Pons (tissue), 1 donor: ENCODE measurements at regions not wholly inside any gene's neighbourhood (a gene's known extent, or its start where the extent isn't known, plus 50 kb on each side); places are given as distances from the start of the nearest gene placed in this dataset.
A peak's percentile ranks its signal among the peaks of the same experiment; 100 is the strongest.

Experiments
- DNase-seq: peaks from one replicate; pipeline ENCODE4 v3.0.0-alpha.2; 2016; ENCODE audit warnings: low spot score

- DNase-seq: no peak
These were observed 330.4 kb downstream of the SLC4A3 start for GRCh38 chr2:219957820-219958219.

GRCh38 chr2:219958941-219959340 lies 331.5 kb downstream of the SLC4A3 start:
- DNase-seq: no peak

- no peak for DNase-seq
These were observed 332.0 kb downstream of the SLC4A3 start for GRCh38 chr2:219959471-219959870.

- no peak for DNase-seq
These were observed 334.6 kb downstream of the SLC4A3 start for GRCh38 chr2:219961947-219962498.

GRCh38 chr2:219962801-219963200 lies 335.4 kb downstream of the SLC4A3 start:
- no peak for DNase-seq

GRCh38 chr2:219965287-219966194 lies 338.1 kb downstream of the SLC4A3 start:
- no peak for DNase-seq

- no peak for DNase-seq
These were observed 340.1 kb downstream of the SLC4A3 start for GRCh38 chr2:219967247-219968245.

- no peak for DNase-seq
These were observed 341.4 kb downstream of the SLC4A3 start for GRCh38 chr2:219968685-219969345.

- DNase-seq: no peak
These were observed 342.1 kb downstream of the SLC4A3 start for GRCh38 chr2:219969508-219969907.

- DNase-seq: no peak
These were observed 345.7 kb downstream of the SLC4A3 start for GRCh38 chr2:219973136-219973535.

GRCh38 chr2:219976871-219977270 lies 349.4 kb downstream of the SLC4A3 start:
- DNase-seq: no peak

- no peak for DNase-seq
These were observed 353.2 kb downstream of the SLC4A3 start for GRCh38 chr2:219980638-219981037.

- DNase-seq: no peak
These were observed 356.4 kb downstream of the SLC4A3 start for GRCh38 chr2:219983836-219984235.

- DNase-seq: no peak
These were observed 357.6 kb downstream of the SLC4A3 start for GRCh38 chr2:219985017-219985416.

- DNase-seq: no peak
These were observed 360.4 kb downstream of the SLC4A3 start for GRCh38 chr2:219987830-219988229.

- no peak for DNase-seq
These were observed 362.3 kb downstream of the SLC4A3 start for GRCh38 chr2:219989744-219990143.

GRCh38 chr2:219991116-219991515 lies 363.7 kb downstream of the SLC4A3 start:
- no peak for DNase-seq

- DNase-seq: no peak
These were observed 368.0 kb downstream of the SLC4A3 start for GRCh38 chr2:219995399-219995798.

GRCh38 chr2:219995991-219996765 lies 368.7 kb downstream of the SLC4A3 start:
- DNase-seq: no peak

- peak; percentile 24 for DNase-seq
These were observed 370.0 kb downstream of the SLC4A3 start for GRCh38 chr2:219997341-219997851.

GRCh38 chr2:219998107-219998506 lies 370.7 kb downstream of the SLC4A3 start:
- no peak for DNase-seq
